Choroid plexus epithelial cell (primary cell): ENCODE measurements at regions not wholly inside any gene's neighbourhood (a gene's known extent, or its start where the extent isn't known, plus 50 kb on each side); places are given as distances from the start of the nearest gene placed in this dataset.

Experiments
- DNase-seq: peaks from one replicate; pipeline ENCODE4 v3.0.0-alpha.2; 2010; ENCODE audit warnings: low read depth
- H3K4me3 ChIP-seq: 2 replicates; pipeline ENCODE4 v1.5.1; 2011; ENCODE audit warnings: low read depth, mild to moderate bottlenecking, control low read depth, low read length, moderate library complexity
- CTCF ChIP-seq: conservative IDR thresholded peaks from 2 replicates; pipeline ENCODE4 v1.5.1; 2011; ENCODE audit warnings: low read depth, mild to moderate bottlenecking, control low read depth, inconsistent platforms, low read length, moderate library complexity

- no peak for DNase-seq
- H3K4me3 ChIP-seq = no peak overlapping the region
- TF ChIP-seq CTCF = no peak
Measured at GRCh38 chr10:117750616-117751015, 208.1 kb downstream of the EMX2 start.

GRCh38 chr10:117751259-117751658 lies 208.7 kb downstream of the EMX2 start:
- DNase-seq = no peak
- TF ChIP-seq CTCF = no peak
- no peak overlapping the region for H3K4me3 ChIP-seq

GRCh38 chr10:117752103-117752502 lies 209.6 kb downstream of the EMX2 start:
- no peak overlapping the region for H3K4me3 ChIP-seq
- no peak for TF ChIP-seq CTCF
- no peak for DNase-seq

- TF ChIP-seq CTCF = no peak
- DNase-seq = no peak
- H3K4me3 ChIP-seq = no peak overlapping the region
Measured at GRCh38 chr10:117754770-117755658, 212.5 kb downstream of the EMX2 start.

- no peak for TF ChIP-seq CTCF
- H3K4me3 ChIP-seq = no peak overlapping the region
Measured at GRCh38 chr10:117755659-117756014, 213.1 kb downstream of the EMX2 start.

GRCh38 chr10:117757086-117757720 lies 214.7 kb downstream of the EMX2 start:
- no peak for DNase-seq
- H3K4me3 ChIP-seq = no peak overlapping the region
- no peak for TF ChIP-seq CTCF

More at GRCh38 chr10:117755659-117756014, 213.1 kb downstream of the EMX2 start:
- DNase-seq = no peak
